ENCODE measurements at regions not wholly inside any gene's neighbourhood (a gene's known extent, or its start where the extent isn't known, plus 50 kb on each side); places are given as distances from the start of the nearest gene placed in this dataset.

DNA sequence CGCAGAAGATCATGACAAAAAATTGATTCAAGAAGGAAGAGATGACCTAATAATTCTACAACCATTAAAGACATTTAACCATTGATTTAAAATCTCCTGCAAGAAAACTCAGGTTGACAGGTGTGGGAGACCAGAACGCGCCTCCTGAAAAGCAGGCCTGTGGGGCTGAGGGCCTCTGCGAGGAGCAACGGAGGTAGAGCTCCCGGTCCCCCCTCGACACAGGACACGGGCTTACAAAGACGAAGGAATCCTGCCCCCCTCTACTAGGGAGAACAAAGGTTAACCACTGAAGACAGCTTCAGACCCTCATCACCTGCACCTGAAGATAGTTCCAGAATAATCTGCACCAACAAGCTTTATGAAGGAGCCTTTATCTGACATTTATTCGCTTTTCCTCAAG lies 55.9 kb upstream of the INPP5A start (continued):
- TF ChIP-seq, protein P1, sequence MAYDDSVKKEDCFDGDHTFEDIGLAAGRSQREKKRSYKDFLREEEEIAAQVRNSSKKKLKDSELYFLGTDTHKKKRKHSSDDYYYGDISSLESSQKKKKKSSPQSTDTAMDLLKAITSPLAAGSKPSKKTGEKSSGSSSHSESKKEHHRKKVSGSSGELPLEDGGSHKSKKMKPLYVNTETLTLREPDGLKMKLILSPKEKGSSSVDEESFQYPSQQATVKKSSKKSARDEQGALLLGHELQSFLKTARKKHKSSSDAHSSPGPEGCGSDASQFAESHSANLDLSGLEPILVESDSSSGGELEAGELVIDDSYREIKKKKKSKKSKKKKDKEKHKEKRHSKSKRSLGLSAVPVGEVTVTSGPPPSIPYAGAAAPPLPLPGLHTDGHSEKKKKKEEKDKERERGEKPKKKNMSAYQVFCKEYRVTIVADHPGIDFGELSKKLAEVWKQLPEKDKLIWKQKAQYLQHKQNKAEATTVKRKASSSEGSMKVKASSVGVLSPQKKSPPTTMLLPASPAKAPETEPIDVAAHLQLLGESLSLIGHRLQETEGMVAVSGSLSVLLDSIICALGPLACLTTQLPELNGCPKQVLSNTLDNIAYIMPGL (CRISPR knock-in tag; IDR thresholded peaks at IDR 0.05), result no peak
- TF ChIP-seq, protein P2, sequence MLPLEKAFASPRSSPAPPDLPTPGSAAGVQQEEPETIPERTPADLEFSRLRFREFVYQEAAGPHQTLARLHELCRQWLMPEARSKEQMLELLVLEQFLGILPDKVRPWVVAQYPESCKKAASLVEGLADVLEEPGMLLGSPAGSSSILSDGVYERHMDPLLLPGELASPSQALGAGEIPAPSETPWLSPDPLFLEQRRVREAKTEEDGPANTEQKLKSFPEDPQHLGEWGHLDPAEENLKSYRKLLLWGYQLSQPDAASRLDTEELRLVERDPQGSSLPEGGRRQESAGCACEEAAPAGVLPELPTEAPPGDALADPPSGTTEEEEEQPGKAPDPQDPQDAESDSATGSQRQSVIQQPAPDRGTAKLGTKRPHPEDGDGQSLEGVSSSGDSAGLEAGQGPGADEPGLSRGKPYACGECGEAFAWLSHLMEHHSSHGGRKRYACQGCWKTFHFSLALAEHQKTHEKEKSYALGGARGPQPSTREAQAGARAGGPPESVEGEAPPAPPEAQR (CRISPR knock-in tag; IDR thresholded peaks at IDR 0.05), result no peak
- TF ChIP-seq JAZF1 (CRISPR knock-in tag; IDR thresholded peaks at IDR 0.05) (no peak), ESRRA (CRISPR knock-in tag; IDR thresholded peaks at IDR 0.05; ENCODE audit: borderline replicate concordance) (no peak), ZNF219 (CRISPR knock-in tag; IDR thresholded peaks at IDR 0.05; ENCODE audit: borderline replicate concordance) (no peak), CREM (CRISPR knock-in tag; IDR thresholded peaks at IDR 0.05) (no peak)
- TF ChIP-seq, protein P3, sequence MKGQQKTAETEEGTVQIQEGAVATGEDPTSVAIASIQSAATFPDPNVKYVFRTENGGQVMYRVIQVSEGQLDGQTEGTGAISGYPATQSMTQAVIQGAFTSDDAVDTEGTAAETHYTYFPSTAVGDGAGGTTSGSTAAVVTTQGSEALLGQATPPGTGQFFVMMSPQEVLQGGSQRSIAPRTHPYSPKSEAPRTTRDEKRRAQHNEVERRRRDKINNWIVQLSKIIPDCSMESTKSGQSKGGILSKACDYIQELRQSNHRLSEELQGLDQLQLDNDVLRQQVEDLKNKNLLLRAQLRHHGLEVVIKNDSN (CRISPR knock-in tag; IDR thresholded peaks at IDR 0.05), result no peak
- TF ChIP-seq, protein P4, sequence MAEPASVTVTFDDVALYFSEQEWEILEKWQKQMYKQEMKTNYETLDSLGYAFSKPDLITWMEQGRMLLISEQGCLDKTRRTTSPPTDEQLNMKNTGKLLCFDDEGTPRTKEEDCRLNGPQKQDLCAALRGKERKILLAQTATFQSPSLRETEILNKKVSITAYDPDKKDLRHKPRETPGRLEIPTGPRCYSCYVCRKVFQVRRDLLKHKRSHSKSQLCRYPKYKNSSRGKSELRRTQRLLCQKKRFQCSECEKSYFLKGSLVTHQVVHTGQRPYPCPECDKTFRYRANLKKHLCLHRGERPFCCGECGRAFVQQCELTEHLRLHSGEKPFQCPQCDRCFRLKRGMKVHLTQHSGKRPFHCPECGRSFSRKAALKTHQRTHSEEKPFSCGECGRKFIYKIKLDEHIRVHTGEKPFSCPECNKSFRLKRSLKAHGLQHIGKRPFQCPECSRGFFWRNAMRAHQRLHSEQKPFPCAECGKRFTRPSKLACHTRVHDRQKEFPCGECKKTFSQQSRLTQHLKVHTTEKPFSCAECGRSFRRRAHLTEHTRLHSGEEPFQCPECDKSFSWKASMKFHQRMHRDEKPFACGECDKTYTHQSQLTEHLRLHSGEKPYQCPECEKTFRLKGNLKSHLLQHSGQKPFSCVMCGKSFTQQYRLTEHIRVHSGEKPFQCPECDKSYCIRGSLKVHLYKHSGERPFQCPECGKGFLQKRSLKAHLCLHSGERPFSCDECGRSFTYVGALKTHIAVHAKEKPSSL (CRISPR knock-in tag; conservative IDR thresholded peaks at IDR 0.05), result no peak

DNA sequence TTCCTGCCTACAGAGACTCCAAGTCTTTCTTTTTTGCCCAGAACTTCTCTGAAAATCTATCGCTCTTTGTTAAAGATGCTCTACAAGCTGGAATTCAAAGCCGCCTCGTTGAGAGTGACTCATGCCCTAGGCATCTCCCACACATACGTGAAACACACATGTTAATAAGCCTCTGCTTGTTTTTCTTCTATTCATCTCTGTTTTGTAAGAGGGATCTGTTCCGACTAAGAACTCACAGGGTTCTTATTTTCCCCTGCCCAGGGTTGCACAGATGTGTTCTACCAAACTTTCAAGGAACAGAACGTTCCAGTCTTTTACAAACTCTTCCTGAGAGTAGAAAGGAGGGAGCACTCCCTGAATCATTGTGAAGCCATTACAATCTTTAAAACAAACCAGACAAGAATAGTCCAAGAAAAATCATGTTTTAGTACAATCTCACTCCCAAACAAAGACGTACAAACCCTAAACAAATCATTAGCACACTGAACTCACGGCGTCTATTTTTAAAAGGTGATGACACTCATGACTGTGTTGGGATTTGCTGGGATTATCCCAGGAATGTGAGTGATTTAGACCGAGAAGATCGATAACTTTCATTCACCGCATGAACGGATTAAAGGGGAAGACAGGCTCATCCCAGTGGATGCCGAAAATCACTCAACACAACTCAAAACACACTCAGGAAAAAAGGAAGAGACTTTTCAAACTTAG lies 55.3 kb upstream of the INPP5A start:
- CTCF ChIA-PET, result no interaction called here
- Mint-ChIP-seq H3K27me3 (ENCODE audit: low read depth) (no peaks in the 10 kb centered on the region; the same call in 1 of the 2 replicates), H3K4me1 (peaks cover 2% of the 10 kb centered on the region), H3K4me3 (no peak overlapping the region), H3K27ac (no peak overlapping the region; the same call in 1 of the 2 replicates), H3K9me3 (peaks cover 4% of the 10 kb centered on the region), H3K36me3 (no peaks in the 10 kb centered on the region; the same call in 1 of the 2 replicates)
- TF ChIP-seq CREM (CRISPR knock-in tag; IDR thresholded peaks at IDR 0.05) (no peak), ZNF317 (CRISPR knock-in tag; IDR thresholded peaks at IDR 0.05; ENCODE audit: borderline replicate concordance, low read depth) (no peak), ZNF416 (CRISPR knock-in tag; IDR thresholded peaks at IDR 0.05) (no peak), SOX15 (CRISPR knock-in tag; IDR thresholded peaks at IDR 0.05) (no peak), TEAD1 (CRISPR knock-in tag; IDR thresholded peaks at IDR 0.05) (no peak), RELA (CRISPR knock-in tag; IDR thresholded peaks at IDR 0.05; ENCODE audit: borderline replicate concordance) (no peak), GRHL2 (CRISPR knock-in tag; IDR thresholded peaks at IDR 0.05; ENCODE audit: insufficient replicate concordance, severe bottlenecking) (no peak), GABPB1 (CRISPR knock-in tag; IDR thresholded peaks at IDR 0.05) (no peak), FOXP1 (CRISPR knock-in tag; IDR thresholded peaks at IDR 0.05; ENCODE audit: borderline replicate concordance) (no peak), CBFB (CRISPR knock-in tag; IDR thresholded peaks at IDR 0.05; ENCODE audit: low read depth) (no peak), ELF4 (CRISPR knock-in tag; IDR thresholded peaks at IDR 0.05; ENCODE audit: low read depth) (no peak), OVOL2 (CRISPR knock-in tag; IDR thresholded peaks at IDR 0.05; ENCODE audit: borderline replicate concordance) (no peak)
- TF ChIP-seq, protein P5, sequence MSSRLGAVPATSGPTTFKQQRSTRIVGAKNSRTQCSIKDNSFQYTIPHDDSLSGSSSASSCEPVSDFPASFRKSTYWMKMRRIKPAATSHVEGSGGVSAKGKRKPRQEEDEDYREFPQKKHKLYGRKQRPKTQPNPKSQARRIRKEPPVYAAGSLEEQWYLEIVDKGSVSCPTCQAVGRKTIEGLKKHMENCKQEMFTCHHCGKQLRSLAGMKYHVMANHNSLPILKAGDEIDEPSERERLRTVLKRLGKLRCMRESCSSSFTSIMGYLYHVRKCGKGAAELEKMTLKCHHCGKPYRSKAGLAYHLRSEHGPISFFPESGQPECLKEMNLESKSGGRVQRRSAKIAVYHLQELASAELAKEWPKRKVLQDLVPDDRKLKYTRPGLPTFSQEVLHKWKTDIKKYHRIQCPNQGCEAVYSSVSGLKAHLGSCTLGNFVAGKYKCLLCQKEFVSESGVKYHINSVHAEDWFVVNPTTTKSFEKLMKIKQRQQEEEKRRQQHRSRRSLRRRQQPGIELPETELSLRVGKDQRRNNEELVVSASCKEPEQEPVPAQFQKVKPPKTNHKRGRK (CRISPR knock-in tag; IDR thresholded peaks at IDR 0.05; ENCODE audit: borderline replicate concordance), result no peak
- TF ChIP-seq, protein P6, sequence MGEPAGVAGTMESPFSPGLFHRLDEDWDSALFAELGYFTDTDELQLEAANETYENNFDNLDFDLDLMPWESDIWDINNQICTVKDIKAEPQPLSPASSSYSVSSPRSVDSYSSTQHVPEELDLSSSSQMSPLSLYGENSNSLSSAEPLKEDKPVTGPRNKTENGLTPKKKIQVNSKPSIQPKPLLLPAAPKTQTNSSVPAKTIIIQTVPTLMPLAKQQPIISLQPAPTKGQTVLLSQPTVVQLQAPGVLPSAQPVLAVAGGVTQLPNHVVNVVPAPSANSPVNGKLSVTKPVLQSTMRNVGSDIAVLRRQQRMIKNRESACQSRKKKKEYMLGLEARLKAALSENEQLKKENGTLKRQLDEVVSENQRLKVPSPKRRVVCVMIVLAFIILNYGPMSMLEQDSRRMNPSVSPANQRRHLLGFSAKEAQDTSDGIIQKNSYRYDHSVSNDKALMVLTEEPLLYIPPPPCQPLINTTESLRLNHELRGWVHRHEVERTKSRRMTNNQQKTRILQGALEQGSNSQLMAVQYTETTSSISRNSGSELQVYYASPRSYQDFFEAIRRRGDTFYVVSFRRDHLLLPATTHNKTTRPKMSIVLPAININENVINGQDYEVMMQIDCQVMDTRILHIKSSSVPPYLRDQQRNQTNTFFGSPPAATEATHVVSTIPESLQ (CRISPR knock-in tag; IDR thresholded peaks at IDR 0.05), result no peak
- no peak for DNase-seq (ENCODE audit: low spot score)
- no peak for ATAC-seq
- POLR2A ChIA-PET, result no interaction called here

Data from WTC11 (cell line).